SK-N-SH treated with all-trans-retinoic acid at 6 μM for 48 hours (cell line): ENCODE measurements at regions not wholly inside any gene's neighbourhood (a gene's known extent, or its start where the extent isn't known, plus 50 kb on each side); places are given as distances from the start of the nearest gene placed in this dataset.

Experiments
- SNAI2 ChIP-seq: fragments of 250-450 bp; sonication (Bioruptor Pico); IDR thresholded peaks from 2 replicates; pipeline ENCODE4 v1.5.0; 2020; ENCODE audit warnings: mild to moderate bottlenecking, moderate library complexity
- ZFP3 ChIP-seq: fragments of 250-450 bp; sonication (Bioruptor Pico); IDR thresholded peaks from 2 replicates; pipeline ENCODE4 v1.5.0; 2020; ENCODE audit warnings: mild to moderate bottlenecking, moderate library complexity
- ZNF8 ChIP-seq: fragments of 450-650 bp; formaldehyde crosslinking; IDR thresholded peaks from 2 replicates; pipeline ENCODE4 v1.5.0; 2020; ENCODE audit warnings: mild to moderate bottlenecking, moderate library complexity
- TF ChIP-seq, protein P1 (sequence below): fragments of 250-450 bp; sonication (Bioruptor Pico); IDR thresholded peaks from 2 replicates; pipeline ENCODE4 v1.8.0; 2020; ENCODE audit warnings: mild to moderate bottlenecking, moderate library complexity, borderline replicate concordance
- TF ChIP-seq, protein P2 (sequence below): fragments of 250-450 bp; sonication (Bioruptor Pico); IDR thresholded peaks from 2 replicates; pipeline ENCODE4 v1.5.1; 2021; ENCODE audit warnings: mild to moderate bottlenecking, moderate library complexity

DNA sequence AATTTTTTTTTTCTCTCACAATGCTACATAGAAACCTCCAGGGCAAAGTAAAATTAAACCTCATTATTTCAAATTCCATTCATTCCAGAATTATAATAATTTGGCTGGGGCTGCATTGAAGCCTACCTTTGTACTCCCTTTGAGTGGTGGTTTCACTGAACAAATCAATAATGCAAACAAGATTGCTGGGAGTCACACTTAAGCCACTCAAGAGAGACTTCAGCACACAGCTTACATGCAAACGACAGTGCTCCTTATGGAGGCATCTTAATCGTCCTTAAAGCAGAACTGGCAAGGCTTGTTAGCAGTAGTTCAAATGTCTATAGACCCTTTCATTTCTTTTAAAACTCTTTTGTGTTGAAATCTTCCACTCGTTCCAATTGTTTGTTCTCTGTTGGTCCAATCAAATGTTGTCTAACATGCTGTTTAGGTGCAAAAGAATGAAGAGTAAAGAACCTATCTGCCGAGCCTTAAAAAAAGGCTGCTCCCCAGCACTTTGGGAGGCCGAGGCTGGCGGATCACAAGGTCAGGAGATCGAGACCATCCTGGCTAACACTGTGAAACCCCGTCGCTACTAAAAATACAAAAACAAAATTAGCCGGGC, 294.9 kb downstream of the FGFR2 start:
- TF ChIP-seq, protein P1, sequence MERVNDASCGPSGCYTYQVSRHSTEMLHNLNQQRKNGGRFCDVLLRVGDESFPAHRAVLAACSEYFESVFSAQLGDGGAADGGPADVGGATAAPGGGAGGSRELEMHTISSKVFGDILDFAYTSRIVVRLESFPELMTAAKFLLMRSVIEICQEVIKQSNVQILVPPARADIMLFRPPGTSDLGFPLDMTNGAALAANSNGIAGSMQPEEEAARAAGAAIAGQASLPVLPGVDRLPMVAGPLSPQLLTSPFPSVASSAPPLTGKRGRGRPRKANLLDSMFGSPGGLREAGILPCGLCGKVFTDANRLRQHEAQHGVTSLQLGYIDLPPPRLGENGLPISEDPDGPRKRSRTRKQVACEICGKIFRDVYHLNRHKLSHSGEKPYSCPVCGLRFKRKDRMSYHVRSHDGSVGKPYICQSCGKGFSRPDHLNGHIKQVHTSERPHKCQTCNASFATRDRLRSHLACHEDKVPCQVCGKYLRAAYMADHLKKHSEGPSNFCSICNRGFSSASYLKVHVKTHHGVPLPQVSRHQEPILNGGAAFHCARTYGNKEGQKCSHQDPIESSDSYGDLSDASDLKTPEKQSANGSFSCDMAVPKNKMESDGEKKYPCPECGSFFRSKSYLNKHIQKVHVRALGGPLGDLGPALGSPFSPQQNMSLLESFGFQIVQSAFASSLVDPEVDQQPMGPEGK: no peak
- TF ChIP-seq ZFP3 (CRISPR knock-in tag): no peak
- TF ChIP-seq, protein P2, sequence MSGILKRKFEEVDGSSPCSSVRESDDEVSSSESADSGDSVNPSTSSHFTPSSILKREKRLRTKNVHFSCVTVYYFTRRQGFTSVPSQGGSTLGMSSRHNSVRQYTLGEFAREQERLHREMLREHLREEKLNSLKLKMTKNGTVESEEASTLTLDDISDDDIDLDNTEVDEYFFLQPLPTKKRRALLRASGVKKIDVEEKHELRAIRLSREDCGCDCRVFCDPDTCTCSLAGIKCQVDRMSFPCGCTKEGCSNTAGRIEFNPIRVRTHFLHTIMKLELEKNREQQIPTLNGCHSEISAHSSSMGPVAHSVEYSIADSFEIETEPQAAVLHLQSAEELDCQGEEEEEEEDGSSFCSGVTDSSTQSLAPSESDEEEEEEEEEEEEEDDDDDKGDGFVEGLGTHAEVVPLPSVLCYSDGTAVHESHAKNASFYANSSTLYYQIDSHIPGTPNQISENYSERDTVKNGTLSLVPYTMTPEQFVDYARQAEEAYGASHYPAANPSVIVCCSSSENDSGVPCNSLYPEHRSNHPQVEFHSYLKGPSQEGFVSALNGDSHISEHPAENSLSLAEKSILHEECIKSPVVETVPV (CRISPR knock-in tag): no peak
- TF ChIP-seq SNAI2: no peak
- TF ChIP-seq ZNF8 (CRISPR knock-in tag): no peak
